LNCAP (cell line): ENCODE measurements at regions not wholly inside any gene's neighbourhood (a gene's known extent, or its start where the extent isn't known, plus 50 kb on each side); places are given as distances from the start of the nearest gene placed in this dataset.

Source experiments
- CTCF ChIP-seq: fragments of 450-650 bp; IDR thresholded peaks from 2 replicates; pipeline ENCODE4 v1.5.1; 2017; ENCODE audit warnings: mild to moderate bottlenecking

- TF ChIP-seq CTCF: no peak
Measured at GRCh38 chr16:87166321-87166720, 150.9 kb downstream of the C16orf95 start.

- no peak for TF ChIP-seq CTCF
Measured at GRCh38 chr16:87166934-87167333, 150.3 kb downstream of the C16orf95 start.

DNA sequence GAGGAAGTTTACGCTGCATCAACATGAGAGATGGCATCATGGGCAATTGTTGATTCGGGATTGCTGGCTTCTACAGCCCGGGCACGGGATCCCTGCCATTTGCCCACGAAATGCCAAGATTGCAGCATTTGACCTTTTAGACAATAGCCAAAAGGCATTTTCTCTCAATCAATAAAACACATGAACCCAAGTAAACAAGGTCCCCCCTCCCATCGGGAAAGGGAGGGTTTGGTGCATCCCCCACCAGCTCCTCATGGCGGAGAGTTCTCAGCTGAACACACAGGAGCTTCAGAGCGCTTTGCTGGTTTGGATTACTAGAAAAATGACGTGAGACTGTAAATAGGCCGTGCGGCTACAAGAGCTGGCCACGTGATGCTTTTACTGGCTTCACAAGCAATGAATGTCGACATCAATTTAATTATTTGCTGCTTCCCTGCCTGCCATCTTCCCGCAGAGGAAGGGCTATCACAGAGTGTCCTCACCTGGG lies 147.6 kb downstream of the C16orf95 start:
- TF ChIP-seq CTCF: no peak

- TF ChIP-seq CTCF: no peak
Measured at GRCh38 chr16:87170310-87170709, 146.9 kb downstream of the C16orf95 start.

GRCh38 chr16:87171723-87172122 lies 145.5 kb downstream of the C16orf95 start:
- no peak for TF ChIP-seq CTCF

DNA sequence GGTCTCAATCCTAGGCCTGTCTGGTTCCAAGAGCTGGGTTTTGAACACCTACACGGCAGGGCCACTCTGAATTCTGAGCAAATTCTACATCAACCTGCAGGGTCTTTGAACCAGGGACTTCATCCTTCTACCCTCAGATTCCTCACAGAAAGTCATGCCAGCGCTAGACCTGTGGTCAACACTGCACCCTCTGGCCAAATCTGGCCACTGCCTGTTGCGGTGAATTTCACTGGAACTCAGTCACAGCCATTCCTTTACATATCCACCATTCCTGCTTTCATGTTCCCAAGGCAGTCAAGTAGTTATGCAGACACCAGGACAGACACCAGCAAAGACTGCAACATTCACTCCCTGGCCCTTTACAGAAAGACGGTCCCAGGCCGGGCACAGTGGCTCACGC lies 144.6 kb downstream of the C16orf95 start:
- no peak for TF ChIP-seq CTCF

DNA sequence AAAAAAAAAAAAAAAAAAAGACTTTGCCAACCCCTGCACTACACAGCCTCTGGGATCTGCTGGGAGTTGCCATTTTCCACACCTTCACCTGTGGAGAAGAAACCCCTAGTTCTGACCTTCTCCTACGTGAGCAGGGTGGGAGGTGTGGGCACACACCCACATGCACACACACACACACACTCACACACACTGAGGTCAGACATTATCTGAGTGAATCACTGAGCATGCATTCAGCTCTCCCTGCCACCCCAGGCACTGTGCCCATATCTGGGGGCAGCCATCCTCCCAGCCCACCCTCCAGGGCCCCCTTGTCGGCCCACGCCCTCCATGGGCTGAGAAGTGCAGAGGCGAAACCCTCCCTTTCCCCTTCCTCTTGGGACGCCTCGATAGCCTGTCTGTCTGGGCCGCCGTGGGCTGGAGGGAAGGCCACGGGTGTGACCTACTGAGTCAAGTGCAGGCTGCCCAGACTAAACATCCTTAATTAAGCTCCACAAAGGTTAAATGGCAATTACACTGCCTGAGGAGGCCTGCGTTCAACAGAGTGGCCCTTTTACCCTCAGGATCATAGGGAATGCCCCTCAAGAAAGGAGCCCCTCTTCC lies 143.8 kb downstream of the C16orf95 start:
- TF ChIP-seq CTCF: no peak

DNA sequence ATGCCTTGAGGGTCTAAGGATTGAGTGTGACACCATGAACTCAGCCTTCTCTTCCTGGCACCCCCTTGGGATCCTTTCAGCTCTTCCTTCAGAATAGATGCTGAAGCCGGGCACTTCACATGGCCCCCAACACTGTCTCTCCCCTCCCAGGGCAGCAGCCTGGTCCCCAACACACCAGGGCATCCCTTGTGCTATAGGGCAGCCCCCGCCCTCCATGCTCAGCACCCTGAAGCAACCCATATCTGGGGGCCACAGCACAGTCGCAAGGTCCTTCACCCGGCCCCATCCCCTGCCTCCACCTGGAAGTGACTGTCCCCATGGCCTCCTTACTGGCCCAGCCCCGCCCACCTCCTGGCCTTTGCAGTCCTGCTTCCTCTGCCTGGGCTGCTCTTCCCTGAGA lies 143.1 kb downstream of the C16orf95 start:
- no peak for TF ChIP-seq CTCF
